NB4 (cell line): ENCODE measurements at regions not wholly inside any gene's neighbourhood (a gene's known extent, or its start where the extent isn't known, plus 50 kb on each side); places are given as distances from the start of the nearest gene placed in this dataset.

Source experiments
- CTCF ChIP-seq: IDR thresholded peaks from one replicate; pipeline ENCODE4 v1.5.1; 2012; ENCODE audit warnings: low read depth, low read length
- MAX ChIP-seq: IDR thresholded peaks from 2 replicates; pipeline ENCODE4 v1.6.1; 2011; ENCODE audit warnings: low read depth, low read length
- MYC ChIP-seq: IDR thresholded peaks from 2 replicates; pipeline ENCODE4 v1.6.1; 2011; ENCODE audit warnings: low read depth, low read length
- POLR2A ChIP-seq: IDR thresholded peaks from 2 replicates; pipeline ENCODE4 v1.6.1; 2011; ENCODE audit warnings: mild to moderate bottlenecking; ENCODE audit not compliant: insufficient read length; ENCODE audit errors: extremely low read depth

- no peak for TF ChIP-seq MAX
- TF ChIP-seq CTCF = no peak
- TF ChIP-seq POLR2A = no peak
- TF ChIP-seq MYC = no peak
Observed at GRCh38 chr9:99736291-99736690, 85.4 kb upstream of the NR4A3 start.
